ENCODE measurements at regions not wholly inside any gene's neighbourhood (a gene's known extent, or its start where the extent isn't known, plus 50 kb on each side); places are given as distances from the start of the nearest gene placed in this dataset.
A peak's percentile ranks its signal among the peaks of the same experiment; 100 is the strongest.

GRCh38 chr20:59403962-59404314, 103.5 kb downstream of the EDN3 start:
- no peak for DNase-seq

- no peak for DNase-seq
Measured at GRCh38 chr20:59404749-59405148, 104.3 kb downstream of the EDN3 start.

GRCh38 chr20:59405226-59406200, 105.1 kb downstream of the EDN3 start:
- DNase-seq, result no peak

GRCh38 chr20:59406446-59406845, 106.0 kb downstream of the EDN3 start:
- no peak for DNase-seq

- no peak for DNase-seq
Measured at GRCh38 chr20:59411170-59411569, 110.8 kb downstream of the EDN3 start.

- DNase-seq, result no peak
Measured at GRCh38 chr20:59411589-59411988, 111.2 kb downstream of the EDN3 start.

- peak; percentile 95 for DNase-seq
Measured at GRCh38 chr20:59412181-59412580, 111.8 kb downstream of the EDN3 start.

GRCh38 chr20:59412875-59413284, 112.5 kb downstream of the EDN3 start:
- DNase-seq, result no peak

GRCh38 chr20:59413326-59413865, 113.0 kb downstream of the EDN3 start:
- no peak for DNase-seq

GRCh38 chr20:59414936-59415623, 114.7 kb downstream of the EDN3 start:
- no peak for DNase-seq

- no peak for DNase-seq
Measured at GRCh38 chr20:59416916-59417315, 116.5 kb downstream of the EDN3 start.

GRCh38 chr20:59421089-59421488, 120.7 kb downstream of the EDN3 start:
- DNase-seq, result peak; percentile 33

- DNase-seq, result no peak
Measured at GRCh38 chr20:59421920-59422637, 121.7 kb downstream of the EDN3 start.

GRCh38 chr20:59422872-59423544, 122.6 kb downstream of the EDN3 start:
- no peak for DNase-seq

- DNase-seq, result no peak
Measured at GRCh38 chr20:59424976-59425375, 124.6 kb downstream of the EDN3 start.

- no peak for DNase-seq
Measured at GRCh38 chr20:59425572-59425971, 125.2 kb downstream of the EDN3 start.

- no peak for DNase-seq
Measured at GRCh38 chr20:59428006-59428405, 127.6 kb downstream of the EDN3 start.

GRCh38 chr20:59428441-59429205, 128.2 kb downstream of the EDN3 start:
- no peak for DNase-seq

GRCh38 chr20:59429396-59429795, 129.0 kb downstream of the EDN3 start:
- no peak for DNase-seq

- DNase-seq, result no peak
Measured at GRCh38 chr20:59431014-59431413, 130.6 kb downstream of the EDN3 start.

- no peak for DNase-seq
Measured at GRCh38 chr20:59434960-59435359, 134.5 kb downstream of the EDN3 start.

- DNase-seq, result no peak
Measured at GRCh38 chr20:59435518-59435917, 135.1 kb downstream of the EDN3 start.

Data from NCI-H446 treated with DMSO at 0.1 percent for 48 hours (cell line).